Omental fat pad (tissue), 3 donors: ENCODE measurements at regions not wholly inside any gene's neighbourhood (a gene's known extent, or its start where the extent isn't known, plus 50 kb on each side); places are given as distances from the start of the nearest gene placed in this dataset.
"Not testable (repeated sequence)": the region's sequence is repeated elsewhere in the genome, so short reads cannot be mapped to it uniquely, and the experiment has no call there.

Experiments
- ATAC-seq: fragments of 150-250 bp; one replicate; pipeline ENCODE4 v1.9.1; 2016; ENCODE audit warnings: mild to moderate bottlenecking, moderate library complexity; ENCODE audit not compliant: low FRiP score
- DNase-seq: peaks from one replicate; pipeline ENCODE4 v3.0.0-alpha.2; 2019; ENCODE audit warnings: low spot score
- CTCF ChIP-seq, 3 donors: fragments of 450-650 bp; IDR thresholded peaks; one replicate each; pipeline ENCODE4 v1.5.1; 2016 to 2017; ENCODE audit warnings: antibody characterized with exemption in 3 of 3, mild to moderate bottlenecking in 3 of 3, moderate library complexity in 2 of 3

- no peak for DNase-seq
- ATAC-seq = no peak
- TF ChIP-seq CTCF (IDR thresholded peaks at IDR 0.05) = no peak
Measured at GRCh38 chr3:64789111-64789510, 101.3 kb upstream of the ADAMTS9 start.

- DNase-seq = no peak
- TF ChIP-seq CTCF (IDR thresholded peaks at IDR 0.05) = no peak
- ATAC-seq = no peak
Measured at GRCh38 chr3:64783200-64783599, 95.4 kb upstream of the ADAMTS9 start.

GRCh38 chr3:64780923-64781322, 93.1 kb upstream of the ADAMTS9 start:
- DNase-seq, ATAC-seq: not testable (repeated sequence)

GRCh38 chr3:64773137-64773536, 85.3 kb upstream of the ADAMTS9 start:
- DNase-seq = no peak
- no peak for TF ChIP-seq CTCF (IDR thresholded peaks at IDR 0.05)
- no peak for ATAC-seq

GRCh38 chr3:64766440-64766839, 78.6 kb upstream of the ADAMTS9 start:
- no peak for ATAC-seq

GRCh38 chr3:64765947-64766346, 78.1 kb upstream of the ADAMTS9 start:
- ATAC-seq (no peak), DNase-seq (no peak)
- no peak for TF ChIP-seq CTCF (IDR thresholded peaks at IDR 0.05)

More at GRCh38 chr3:64766440-64766839, 78.6 kb upstream of the ADAMTS9 start:
- TF ChIP-seq CTCF (IDR thresholded peaks at IDR 0.05) = no peak
- DNase-seq = no peak

GRCh38 chr3:64764386-64764929, 76.7 kb upstream of the ADAMTS9 start:
- no peak for ATAC-seq

More at GRCh38 chr3:64764386-64764929, 76.7 kb upstream of the ADAMTS9 start:
- no peak for TF ChIP-seq CTCF (IDR thresholded peaks at IDR 0.05)
- no peak for DNase-seq
